ENCODE measurements at regions not wholly inside any gene's neighbourhood (a gene's known extent, or its start where the extent isn't known, plus 50 kb on each side); places are given as distances from the start of the nearest gene placed in this dataset.

- Histone ChIP-seq H3K4me3 (replicated peaks; ENCODE audit: low read depth, low read length) (no peak overlapping the region), H3K27me3 (replicated peaks; ENCODE audit: control insufficient read depth, insufficient read depth, low read length) (no peaks in the 10 kb centered on the region), H3K36me3 (ENCODE audit: control insufficient read depth, insufficient read depth, low read length) (no peaks in the 10 kb centered on the region; the same call in 1 of the 2 replicates)
- DNase-seq (ENCODE audit: extremely low read depth, insufficient read length) = no peak
- no peak for TF ChIP-seq CTCF (IDR thresholded peaks at IDR 0.05; ENCODE audit: insufficient read depth, low read length, poor library complexity, severe bottlenecking)
Measured at GRCh38 chr2:212938144-212938793, 213.1 kb downstream of the IKZF2 start.

GRCh38 chr2:212936572-212936971 lies 214.8 kb downstream of the IKZF2 start:
- no peaks in the 10 kb centered on the region; the same call in 1 of the 2 replicates for H3K36me3 ChIP-seq (ENCODE audit: control insufficient read depth, insufficient read depth, low read length)
- no peak overlapping the region for H3K4me3 ChIP-seq (replicated peaks; ENCODE audit: low read depth, low read length)
- DNase-seq (ENCODE audit: extremely low read depth, insufficient read length) = peak; percentile 7
- no peak for TF ChIP-seq CTCF (IDR thresholded peaks at IDR 0.05; ENCODE audit: insufficient read depth, low read length, poor library complexity, severe bottlenecking)
- no peaks in the 10 kb centered on the region for H3K27me3 ChIP-seq (replicated peaks; ENCODE audit: control insufficient read depth, insufficient read depth, low read length)

GRCh38 chr2:212935752-212936151 lies 215.7 kb downstream of the IKZF2 start:
- DNase-seq (ENCODE audit: extremely low read depth, insufficient read length) = no peak
- no peak for TF ChIP-seq CTCF (IDR thresholded peaks at IDR 0.05; ENCODE audit: insufficient read depth, low read length, poor library complexity, severe bottlenecking)
- H3K4me3 ChIP-seq (replicated peaks; ENCODE audit: low read depth, low read length) = no peak overlapping the region
- no peaks in the 10 kb centered on the region; the same call in 1 of the 2 replicates for H3K36me3 ChIP-seq (ENCODE audit: control insufficient read depth, insufficient read depth, low read length)
- no peaks in the 10 kb centered on the region for H3K27me3 ChIP-seq (replicated peaks; ENCODE audit: control insufficient read depth, insufficient read depth, low read length)

- TF ChIP-seq CTCF (IDR thresholded peaks at IDR 0.05; ENCODE audit: insufficient read depth, low read length, poor library complexity, severe bottlenecking) = no peak
- H3K4me3 ChIP-seq (replicated peaks; ENCODE audit: low read depth, low read length) = no peak overlapping the region
- no peak for DNase-seq (ENCODE audit: extremely low read depth, insufficient read length)
- no peaks in the 10 kb centered on the region for H3K27me3 ChIP-seq (replicated peaks; ENCODE audit: control insufficient read depth, insufficient read depth, low read length)
- no peaks in the 10 kb centered on the region; the same call in 1 of the 2 replicates for H3K36me3 ChIP-seq (ENCODE audit: control insufficient read depth, insufficient read depth, low read length)
Measured at GRCh38 chr2:212931271-212931670, 220.1 kb downstream of the IKZF2 start.

- TF ChIP-seq CTCF (IDR thresholded peaks at IDR 0.05; ENCODE audit: insufficient read depth, low read length, poor library complexity, severe bottlenecking) = no peak
- Histone ChIP-seq H3K36me3 (ENCODE audit: control insufficient read depth, insufficient read depth, low read length) (no peaks in the 10 kb centered on the region; the same call in 1 of the 2 replicates), H3K27me3 (replicated peaks; ENCODE audit: control insufficient read depth, insufficient read depth, low read length) (no peaks in the 10 kb centered on the region), H3K4me3 (replicated peaks; ENCODE audit: low read depth, low read length) (no peak overlapping the region)
- no peak for DNase-seq (ENCODE audit: extremely low read depth, insufficient read length)
Measured at GRCh38 chr2:212930556-212931260, 220.7 kb downstream of the IKZF2 start.
